ENCODE measurements at regions not wholly inside any gene's neighbourhood (a gene's known extent, or its start where the extent isn't known, plus 50 kb on each side); places are given as distances from the start of the nearest gene placed in this dataset.
A peak's percentile ranks its signal among the peaks of the same experiment; 100 is the strongest.

- H3K27me3 ChIP-seq: peaks cover 14% of the 10 kb centered on the region
- peak overlapping the region; percentile 76 for H3K4me3 ChIP-seq
- no peak for DNase-seq (ENCODE audit: low spot score in 2 of 2)
- WGBS: 24% methylated on average over 13 of the region's 13 CpGs
- H3K36me3 ChIP-seq: no peaks in the 10 kb centered on the region
- H3K9me3 ChIP-seq: no peaks in the 10 kb centered on the region
- TF ChIP-seq CTCF (IDR thresholded peaks at IDR 0.05): no peak
- no peak for TF ChIP-seq POLR2A (IDR thresholded peaks at IDR 0.05)
- TF ChIP-seq POLR2AphosphoS5 (IDR thresholded peaks at IDR 0.05): no peak
- no peak for TF ChIP-seq EP300 (IDR thresholded peaks at IDR 0.05)
- peaks cover 12% of the 10 kb centered on the region for H3K4me1 ChIP-seq
- no peak overlapping the region for H3K27ac ChIP-seq
These were observed 106.9 kb downstream of the ZNF281 start for GRCh38 chr1:200302921-200303290.

GRCh38 chr1:200302192-200302920, 107.5 kb downstream of the ZNF281 start:
- TF ChIP-seq POLR2A (IDR thresholded peaks at IDR 0.05) (no peak), CTCF (IDR thresholded peaks at IDR 0.05) (no peak), EP300 (IDR thresholded peaks at IDR 0.05) (no peak)
- H3K4me3 ChIP-seq: peak overlapping the region; percentile 76
- peaks cover 12% of the 10 kb centered on the region for H3K4me1 ChIP-seq
- no peaks in the 10 kb centered on the region for H3K9me3 ChIP-seq
- H3K27ac ChIP-seq: no peak overlapping the region
- DNase-seq (ENCODE audit: low spot score in 2 of 2): no peak
- H3K27me3 ChIP-seq: peaks cover 14% of the 10 kb centered on the region
- 1% methylated on average over 13 of the region's 36 CpGs for WGBS
- no peaks in the 10 kb centered on the region for H3K36me3 ChIP-seq

GRCh38 chr1:200301152-200301551, 108.7 kb downstream of the ZNF281 start:
- peaks cover 12% of the 10 kb centered on the region for H3K4me1 ChIP-seq
- no peak overlapping the region for H3K27ac ChIP-seq
- no peaks in the 10 kb centered on the region for H3K9me3 ChIP-seq
- no peak for DNase-seq (ENCODE audit: low spot score in 2 of 2)
- no peak overlapping the region for H3K4me3 ChIP-seq
- TF ChIP-seq CTCF (IDR thresholded peaks at IDR 0.05) (no peak), POLR2AphosphoS5 (IDR thresholded peaks at IDR 0.05) (no peak), EP300 (IDR thresholded peaks at IDR 0.05) (no peak), POLR2A (IDR thresholded peaks at IDR 0.05) (no peak)
- peaks cover 14% of the 10 kb centered on the region for H3K27me3 ChIP-seq
- WGBS: 100% methylated on average over 3 of the region's 3 CpGs
- no peaks in the 10 kb centered on the region for H3K36me3 ChIP-seq

- DNase-seq (ENCODE audit: low spot score in 2 of 2): no peak
- Histone ChIP-seq H3K27ac (no peak overlapping the region), H3K4me1 (peaks cover 12% of the 10 kb centered on the region), H3K4me3 (no peak overlapping the region), H3K9me3 (no peaks in the 10 kb centered on the region), H3K36me3 (no peaks in the 10 kb centered on the region), H3K27me3 (peaks cover 14% of the 10 kb centered on the region)
- 87% methylated on average over 1 of the region's 1 CpG for WGBS
- TF ChIP-seq CTCF (IDR thresholded peaks at IDR 0.05) (no peak), EP300 (IDR thresholded peaks at IDR 0.05) (no peak), POLR2AphosphoS5 (IDR thresholded peaks at IDR 0.05) (no peak), POLR2A (IDR thresholded peaks at IDR 0.05) (no peak)
These were observed 110.3 kb downstream of the ZNF281 start for GRCh38 chr1:200299571-200299970.

- H3K4me3 ChIP-seq: no peak overlapping the region
- no peaks in the 10 kb centered on the region for H3K9me3 ChIP-seq
- peaks cover 14% of the 10 kb centered on the region for H3K27me3 ChIP-seq
- H3K27ac ChIP-seq: no peak overlapping the region
- WGBS: 86% methylated on average over 1 of the region's 1 CpG
- TF ChIP-seq EP300 (IDR thresholded peaks at IDR 0.05): no peak
- TF ChIP-seq POLR2A (IDR thresholded peaks at IDR 0.05): no peak
- TF ChIP-seq CTCF (IDR thresholded peaks at IDR 0.05): no peak
- no peak for TF ChIP-seq POLR2AphosphoS5 (IDR thresholded peaks at IDR 0.05)
- H3K4me1 ChIP-seq: peaks cover 12% of the 10 kb centered on the region
- no peak for DNase-seq (ENCODE audit: low spot score in 2 of 2)
- H3K36me3 ChIP-seq: no peaks in the 10 kb centered on the region
These were observed 111.6 kb downstream of the ZNF281 start for GRCh38 chr1:200298242-200298641.

Data from suprapubic skin (tissue), 4 donors.